DMS79 treated with DMSO at 0.1 percent for 48 hours (cell line): ENCODE measurements at regions not wholly inside any gene's neighbourhood (a gene's known extent, or its start where the extent isn't known, plus 50 kb on each side); places are given as distances from the start of the nearest gene placed in this dataset.

Experiments used
- DNase-seq: peaks from one replicate; lab custom pipeline; 2025; lab: John Stamatoyannopoulos, UW

DNA sequence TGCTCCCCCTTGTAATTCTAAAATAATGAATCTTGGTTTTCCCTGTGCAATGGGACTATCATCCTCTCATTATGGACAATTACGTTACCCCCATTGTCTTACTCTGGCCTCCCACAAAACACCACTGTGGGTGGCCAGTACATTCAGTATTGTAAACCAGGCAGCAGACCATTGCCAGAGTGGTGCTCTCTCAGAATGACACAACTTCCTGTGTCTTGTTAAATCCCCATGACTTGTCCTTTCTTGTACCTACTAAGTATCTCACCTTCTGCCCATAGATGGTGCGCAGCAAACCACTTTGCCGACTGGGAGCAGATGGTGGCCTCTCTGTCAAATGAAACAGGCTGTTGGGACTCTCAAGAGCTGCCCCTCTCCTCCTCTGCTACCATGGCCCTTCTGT, 287.1 kb upstream of the RAG2 start:
- DNase-seq = no peak

DNA sequence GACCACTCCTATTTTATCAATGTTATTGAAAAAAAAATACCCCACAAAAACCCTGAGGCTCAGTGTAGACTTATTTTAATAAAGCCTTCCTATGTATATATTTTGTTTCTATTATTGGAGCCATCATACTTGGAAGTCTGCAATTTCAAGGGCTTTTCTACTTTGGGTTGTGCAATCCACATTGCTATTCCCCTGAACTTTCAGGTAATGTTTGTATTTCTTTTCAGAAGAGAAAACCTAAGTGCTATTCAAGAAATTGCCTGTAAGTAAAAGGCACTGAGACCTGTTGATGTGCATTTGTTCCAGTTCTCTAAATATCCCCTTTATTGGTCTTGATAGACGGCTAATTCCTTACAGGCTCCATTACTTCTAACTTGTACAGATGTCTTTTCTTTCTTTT, 280.7 kb upstream of the RAG2 start:
- no peak for DNase-seq

DNA sequence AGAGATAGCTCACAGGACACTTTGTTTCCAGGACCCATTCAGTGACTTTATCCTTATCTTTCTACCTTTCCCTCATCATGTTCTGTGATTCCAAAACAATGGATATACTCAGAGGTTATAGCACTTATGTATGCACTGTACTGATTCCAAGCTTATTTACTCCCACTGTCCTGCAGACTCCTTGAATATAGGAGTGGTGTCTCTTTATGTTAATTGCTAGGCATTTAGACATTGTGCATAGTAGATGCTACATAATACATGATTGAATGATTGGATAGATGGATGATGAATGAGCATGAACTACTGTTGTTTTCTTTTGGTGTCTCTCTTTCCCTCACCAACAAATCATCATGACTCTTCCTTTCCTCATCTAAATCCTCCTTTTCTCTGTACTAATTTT, 279.1 kb upstream of the RAG2 start:
- DNase-seq = no peak

DNA sequence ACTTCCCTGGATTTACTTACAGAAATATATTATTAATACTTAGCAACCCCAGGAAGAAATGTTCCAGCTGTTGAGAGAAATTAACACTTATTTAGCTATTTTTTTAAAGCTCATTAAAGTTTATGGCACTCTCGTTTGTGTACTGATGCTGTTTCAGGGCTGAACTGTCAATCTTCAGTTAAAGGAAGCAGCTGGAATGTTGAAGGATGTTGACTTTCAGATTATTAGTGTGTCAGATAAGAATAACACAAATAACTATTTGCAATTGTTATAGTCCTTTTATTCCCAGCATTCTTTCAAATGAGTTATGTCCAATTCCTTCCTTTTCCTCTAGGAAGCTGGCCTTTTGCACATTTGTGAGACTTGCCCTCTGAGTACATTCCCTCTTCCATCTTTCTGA, 278.2 kb upstream of the RAG2 start:
- no peak for DNase-seq

DNA sequence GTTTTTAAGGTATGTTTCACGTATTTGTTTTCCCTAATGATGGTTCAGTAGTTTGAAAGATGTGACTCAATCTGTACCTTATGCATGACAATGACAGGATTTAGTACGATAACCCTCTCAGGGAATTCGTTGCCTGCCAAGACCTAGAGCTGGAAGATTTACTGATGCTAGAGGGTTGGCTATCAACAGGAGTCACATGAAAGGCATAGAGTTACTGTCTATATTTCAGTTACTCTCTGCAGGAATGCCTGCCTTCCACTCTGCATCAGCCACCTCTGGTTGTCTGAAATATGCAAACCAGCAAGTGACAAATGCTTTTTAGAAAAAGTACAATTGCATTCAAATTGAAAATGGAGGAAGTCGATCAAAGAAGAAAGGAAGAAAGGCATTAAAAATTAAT, 276.3 kb upstream of the RAG2 start:
- no peak for DNase-seq

DNA sequence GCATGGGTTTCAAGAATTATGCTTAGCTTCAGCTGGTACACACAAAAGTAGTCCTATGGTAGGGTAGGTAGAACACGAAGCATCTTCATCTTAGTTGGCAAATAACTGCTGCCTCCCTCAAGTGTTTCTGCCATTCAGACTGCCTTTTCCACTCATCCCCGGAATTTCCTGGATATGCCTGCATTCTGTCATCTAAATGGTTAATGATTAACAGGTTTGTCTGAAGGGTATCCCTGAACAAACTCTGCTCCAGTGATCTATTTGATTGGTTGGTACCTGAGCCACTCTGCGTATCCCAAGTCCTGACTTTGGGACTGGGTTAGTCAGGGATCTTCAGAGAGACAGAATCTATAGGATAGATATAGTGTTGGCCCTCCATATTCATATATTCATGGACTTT, 272.3 kb upstream of the RAG2 start:
- no peak for DNase-seq

- DNase-seq = no peak
These were observed 270.3 kb upstream of the RAG2 start for GRCh38 chr11:36868380-36868779.

DNA sequence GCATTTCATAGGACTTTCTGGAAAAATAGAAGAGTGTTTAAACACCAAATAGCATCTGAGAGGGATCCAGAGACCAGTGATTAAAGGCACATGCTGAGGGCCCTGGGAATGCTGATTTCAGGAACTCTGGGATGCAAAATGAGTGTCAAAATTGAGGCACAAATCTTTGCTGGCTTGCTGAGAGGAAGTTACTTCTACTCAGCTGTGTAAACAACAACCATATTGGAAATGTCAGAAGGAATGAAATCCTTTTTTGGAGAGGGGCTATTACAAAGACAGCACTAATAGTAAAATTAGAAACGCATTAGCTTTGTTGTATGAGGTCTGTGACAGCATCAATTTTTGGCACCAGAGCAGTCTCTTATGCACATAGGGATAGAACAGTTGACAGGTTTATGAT, 267.8 kb upstream of the RAG2 start:
- no peak for DNase-seq

DNA sequence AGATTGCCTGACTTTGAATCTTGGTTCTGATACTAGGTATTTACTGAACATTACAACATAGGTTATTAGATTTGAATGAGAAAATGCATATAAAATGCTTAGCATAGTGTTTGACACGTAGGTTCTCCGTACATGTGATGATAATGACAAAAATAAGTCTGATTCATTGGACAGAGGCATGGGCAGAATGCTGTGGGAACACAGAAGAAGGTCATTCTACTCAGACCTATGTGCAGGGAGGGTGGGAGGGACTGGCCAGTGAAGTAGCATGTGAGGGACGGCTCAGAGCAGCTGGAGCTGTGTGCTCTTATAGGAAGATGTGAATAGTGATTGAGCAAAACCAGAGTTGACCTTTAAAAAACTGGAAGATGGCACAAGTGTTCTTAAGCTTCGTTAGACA, 256.8 kb upstream of the RAG2 start:
- DNase-seq = no peak

- DNase-seq = no peak
These were observed 250.6 kb upstream of the RAG2 start for GRCh38 chr11:36848660-36849059.

DNA sequence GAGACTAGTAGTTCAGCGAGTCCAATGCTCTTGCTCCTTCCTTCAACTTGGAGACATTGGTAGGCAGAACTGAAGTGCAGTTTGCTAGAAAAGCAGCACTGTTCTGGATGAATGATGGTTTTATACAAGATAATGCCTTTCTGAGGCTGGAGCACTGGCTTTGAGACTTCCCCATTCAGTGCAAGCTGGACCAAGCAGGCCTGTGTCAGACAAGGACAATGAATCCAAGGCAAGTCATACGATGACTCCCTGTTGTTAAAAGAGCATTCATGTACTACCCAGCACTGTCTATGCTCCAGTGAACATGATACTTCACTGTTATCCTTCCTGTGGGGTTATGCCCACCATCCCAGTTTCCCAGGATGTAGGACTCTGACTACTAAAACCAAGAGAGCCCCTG, 242.3 kb upstream of the RAG2 start:
- no peak for DNase-seq

GRCh38 chr11:36837831-36838437, 239.9 kb upstream of the RAG2 start:
- no peak for DNase-seq

DNA sequence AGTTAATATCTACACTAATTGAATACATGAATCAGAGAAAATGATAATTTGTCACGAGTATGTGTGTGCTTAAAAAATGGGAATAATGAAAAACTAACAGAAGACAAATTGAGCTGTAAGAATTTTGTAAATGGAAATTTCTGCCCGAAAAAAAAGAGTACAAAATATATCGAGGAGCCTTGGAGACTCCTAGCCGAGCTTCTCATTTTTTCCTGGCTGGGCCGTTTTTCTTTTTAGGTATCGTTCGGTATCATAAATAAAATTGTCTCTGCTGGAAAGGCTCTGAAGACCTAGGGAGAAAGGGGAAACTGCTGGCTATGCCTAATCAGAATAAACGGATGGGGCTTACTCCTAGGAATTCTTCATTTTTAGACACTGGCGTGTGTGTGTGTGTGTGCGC, 227.2 kb upstream of the RAG2 start:
- no peak for DNase-seq

DNA sequence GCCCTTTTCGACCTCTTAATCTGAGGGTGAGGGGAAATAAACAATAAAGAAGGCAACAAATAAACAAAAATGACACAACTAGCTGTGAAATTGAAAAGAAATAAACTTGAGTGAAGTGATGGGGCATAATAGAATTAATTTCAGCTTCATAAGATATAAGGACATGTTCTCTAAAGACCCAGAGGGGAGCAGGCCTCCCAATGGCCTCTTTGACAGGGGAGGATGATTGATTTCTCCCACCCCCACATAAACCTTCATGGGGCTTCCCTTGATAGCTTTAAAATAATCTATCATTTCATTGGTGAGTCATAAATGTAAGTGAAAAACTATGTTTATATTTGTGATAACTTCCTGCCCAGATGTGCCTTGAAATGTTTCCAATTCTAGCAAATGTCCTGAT, 226.3 kb upstream of the RAG2 start:
- DNase-seq = no peak

GRCh38 chr11:36822829-36823228, 224.8 kb upstream of the RAG2 start:
- DNase-seq = no peak

GRCh38 chr11:36818410-36818809, 220.4 kb upstream of the RAG2 start:
- no peak for DNase-seq

- DNase-seq = no peak
These were observed 219.4 kb upstream of the RAG2 start for GRCh38 chr11:36817336-36817965.

DNA sequence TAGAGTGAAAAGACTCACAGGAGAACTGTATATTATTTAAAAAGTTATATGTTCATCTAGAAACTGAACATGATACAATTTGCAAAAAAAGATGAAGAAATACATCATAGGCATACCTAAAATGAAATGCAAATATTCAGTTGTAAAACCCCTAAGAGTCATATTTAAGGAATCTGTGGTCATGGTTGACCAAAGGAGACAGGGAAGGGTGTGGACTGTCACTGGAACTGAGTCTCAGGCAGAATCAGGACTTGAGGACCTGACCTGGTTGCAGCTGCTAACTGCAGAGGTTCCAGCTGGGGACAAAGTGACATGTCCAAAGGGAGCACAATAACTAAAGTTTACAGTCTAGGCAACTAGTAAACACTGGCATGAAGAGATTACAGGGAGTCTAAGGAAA, 211.3 kb upstream of the RAG2 start:
- DNase-seq = no peak

DNA sequence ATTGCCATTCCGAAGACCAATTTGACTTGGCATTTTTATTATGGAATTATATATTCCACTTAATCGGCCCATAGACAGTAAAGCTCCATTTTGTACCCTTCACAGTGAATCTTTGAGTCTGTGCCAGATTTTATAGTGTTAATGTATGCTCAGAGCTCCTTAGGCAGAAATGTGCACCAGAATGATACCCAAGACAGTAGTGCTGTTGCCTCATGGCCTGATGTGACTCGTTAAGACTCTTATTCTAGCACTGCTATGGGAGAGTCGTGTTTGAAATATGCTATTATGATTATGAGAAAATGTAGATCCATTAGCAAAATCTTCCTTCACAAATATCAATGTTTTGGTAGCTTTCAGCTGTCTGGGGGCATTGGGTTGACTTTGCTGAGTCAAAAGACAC, 209.8 kb upstream of the RAG2 start:
- no peak for DNase-seq

DNA sequence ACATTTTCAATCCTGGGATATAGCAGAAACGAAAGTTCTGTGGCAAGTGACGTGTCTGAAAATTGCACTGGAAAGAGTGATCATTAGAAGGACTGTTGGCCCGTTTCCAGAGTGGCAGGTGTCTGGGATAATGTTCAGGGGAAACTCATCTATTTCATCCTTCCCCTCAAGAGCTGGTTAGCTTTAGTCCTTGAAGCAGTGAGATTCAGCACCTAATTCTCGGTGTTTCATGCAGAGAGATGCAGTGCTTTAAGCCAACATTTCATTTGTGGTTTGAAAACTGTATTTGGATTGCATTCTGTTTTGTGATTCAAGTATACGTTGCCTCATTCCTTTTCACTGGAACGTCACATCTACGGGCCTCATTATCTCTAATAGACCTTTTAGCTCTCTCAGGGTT, 205.0 kb upstream of the RAG2 start:
- no peak for DNase-seq

- DNase-seq = no peak
These were observed 195.2 kb upstream of the RAG2 start for GRCh38 chr11:36792996-36793914.

- DNase-seq = no peak
These were observed 193.9 kb upstream of the RAG2 start for GRCh38 chr11:36791957-36792356.

DNA sequence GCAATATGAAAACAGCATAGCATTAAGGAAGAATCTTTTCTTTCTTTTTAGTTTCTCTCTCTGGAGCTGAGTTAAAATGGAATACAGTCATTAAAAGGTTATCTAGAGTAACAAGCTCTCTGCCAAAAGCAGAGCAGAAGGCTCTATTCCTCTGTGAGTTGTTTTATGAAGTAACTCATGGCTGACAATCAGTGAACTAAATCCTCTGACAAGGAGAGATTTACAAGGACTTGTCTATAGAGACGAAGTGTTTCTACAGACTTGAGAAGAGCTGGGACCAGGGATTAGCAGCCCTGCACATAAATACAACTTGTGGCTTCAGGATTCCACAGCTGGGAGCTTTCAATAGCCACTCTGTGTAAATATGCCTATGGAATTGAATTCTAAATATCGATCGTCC, 192.5 kb upstream of the RAG2 start:
- no peak for DNase-seq
